ENCODE measurements at regions not wholly inside any gene's neighbourhood (a gene's known extent, or its start where the extent isn't known, plus 50 kb on each side); places are given as distances from the start of the nearest gene placed in this dataset.

- Histone ChIP-seq H4K20me1 (ENCODE audit: insufficient read depth) (no peaks in the 10 kb centered on the region), H3K79me2 (replicated peaks; ENCODE audit: insufficient read depth, low read length) (no peaks in the 10 kb centered on the region), H3K36me3 (ENCODE audit: insufficient read depth, low read length) (no peaks in the 10 kb centered on the region), H3K9ac (ENCODE audit: low read length) (no peak overlapping the region), H3F3A (ENCODE audit: insufficient read depth, low read length, poor library complexity, severe bottlenecking) (no peaks in the 10 kb centered on the region), H3K27ac (ENCODE audit: low read length) (no peak overlapping the region), H3K27me3 (ENCODE audit: insufficient read depth, low read depth, low read length) (no peaks in the 10 kb centered on the region), H2AFZ (ENCODE audit: low read depth, low read length) (no peak overlapping the region), H3K4me3 (ENCODE audit: low read length) (no peak overlapping the region), H3K9me3 (ENCODE audit: low read length) (no peaks in the 10 kb centered on the region), H3K9me2 (ENCODE audit: insufficient read depth, low read length) (no peaks in the 10 kb centered on the region), H3K4me2 (ENCODE audit: low read length) (no peak overlapping the region)
- no peak for TF ChIP-seq TAF1 (IDR thresholded peaks at IDR 0.05; ENCODE audit: low read depth)
- no peak for TF ChIP-seq CTCF (IDR thresholded peaks at IDR 0.05; ENCODE audit: poor library complexity, severe bottlenecking)
- no peak for TF ChIP-seq POLR2AphosphoS5 (IDR thresholded peaks at IDR 0.05)
- no peak for TF ChIP-seq MXI1 (conservative IDR thresholded peaks at IDR 0.05; ENCODE audit: poor library complexity, severe bottlenecking)
- TF ChIP-seq EP300 (conservative IDR thresholded peaks at IDR 0.05; ENCODE audit: poor library complexity, severe bottlenecking): no peak
- no peak for TF ChIP-seq EZH2 (IDR thresholded peaks at IDR 0.05; ENCODE audit: borderline replicate concordance, insufficient read depth, low read length, poor library complexity, severe bottlenecking)
- TF ChIP-seq SMC3 (conservative IDR thresholded peaks at IDR 0.05; ENCODE audit: poor library complexity): no peak
- TF ChIP-seq RAD21 (conservative IDR thresholded peaks at IDR 0.05): no peak
Measured at GRCh38 chr10:113376428-113376827, 176.4 kb upstream of the HABP2 start.

- H3K36me3 ChIP-seq (ENCODE audit: insufficient read depth, low read length): no peaks in the 10 kb centered on the region
Measured at GRCh38 chr10:113379091-113379490, 173.8 kb upstream of the HABP2 start.

More at GRCh38 chr10:113379091-113379490, 173.8 kb upstream of the HABP2 start:
- Histone ChIP-seq H3K4me3 (ENCODE audit: low read length) (no peak overlapping the region), H2AFZ (ENCODE audit: low read depth, low read length) (no peak overlapping the region), H3K9ac (ENCODE audit: low read length) (no peak overlapping the region), H3K27me3 (ENCODE audit: insufficient read depth, low read depth, low read length) (peaks cover 3% of the 10 kb centered on the region), H3K4me2 (ENCODE audit: low read length) (no peak overlapping the region), H3F3A (ENCODE audit: insufficient read depth, low read length, poor library complexity, severe bottlenecking) (no peaks in the 10 kb centered on the region), H4K20me1 (ENCODE audit: insufficient read depth) (no peaks in the 10 kb centered on the region), H3K9me2 (ENCODE audit: insufficient read depth, low read length) (no peaks in the 10 kb centered on the region), H3K9me3 (ENCODE audit: low read length) (no peaks in the 10 kb centered on the region), H3K79me2 (replicated peaks; ENCODE audit: insufficient read depth, low read length) (no peaks in the 10 kb centered on the region), H3K27ac (ENCODE audit: low read length) (no peak overlapping the region)
- TF ChIP-seq POLR2AphosphoS5 (IDR thresholded peaks at IDR 0.05) (no peak), EP300 (conservative IDR thresholded peaks at IDR 0.05; ENCODE audit: poor library complexity, severe bottlenecking) (no peak), CTCF (IDR thresholded peaks at IDR 0.05; ENCODE audit: poor library complexity, severe bottlenecking) (no peak), RAD21 (conservative IDR thresholded peaks at IDR 0.05) (no peak), REST (IDR thresholded peaks at IDR 0.05; ENCODE audit: borderline replicate concordance) (no peak)
